CD4-positive, alpha-beta T cell treated with Interleukin-17A for 4 hours (primary cell): ENCODE measurements at regions not wholly inside any gene's neighbourhood (a gene's known extent, or its start where the extent isn't known, plus 50 kb on each side); places are given as distances from the start of the nearest gene placed in this dataset.

ENCODE experiments used
- DNase-seq: peaks from one replicate; pipeline ENCODE4 v3.0.0-alpha.2; 2020; ENCODE audit warnings: mixed read lengths

DNA sequence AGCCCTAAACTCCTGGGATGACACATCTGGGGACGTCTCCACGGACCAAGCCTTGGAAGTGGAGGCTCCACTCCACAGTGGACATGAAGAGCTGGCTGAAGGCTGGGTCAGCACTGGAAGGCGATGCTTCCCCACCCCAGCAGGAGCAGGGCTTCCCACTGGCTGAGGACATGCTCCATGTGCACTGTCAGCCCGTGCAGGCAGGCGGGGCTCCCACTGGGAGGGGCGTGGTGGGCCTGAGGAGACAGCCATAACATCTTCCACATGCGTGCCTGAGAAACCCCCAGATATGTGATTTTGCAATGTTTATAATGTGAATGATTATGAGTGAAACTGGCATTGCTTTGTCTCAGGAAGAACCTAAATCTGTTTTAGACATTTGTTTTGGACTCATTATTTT lies 231.3 kb downstream of the KLF13 start:
- no peak for DNase-seq

DNA sequence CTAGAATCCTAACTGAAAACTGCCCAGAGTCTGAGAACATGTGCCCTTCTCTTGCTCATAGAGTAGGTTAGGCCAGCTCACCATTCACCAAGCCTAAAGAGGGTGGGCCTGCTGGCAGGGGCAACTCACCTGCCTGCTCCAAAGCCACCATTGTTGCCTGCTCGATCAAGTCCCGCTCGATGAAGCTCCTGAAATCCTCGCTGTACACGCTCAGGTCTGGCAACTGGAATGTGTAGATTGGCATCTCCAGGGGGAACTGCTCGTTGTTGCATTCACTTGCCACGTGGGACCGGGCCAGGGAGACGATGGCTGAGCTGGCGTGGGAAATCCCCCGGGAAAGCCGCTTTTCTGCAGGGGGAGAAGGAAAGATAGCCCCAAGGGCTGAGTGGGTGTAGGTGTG lies 232.2 kb downstream of the KLF13 start:
- no peak for DNase-seq

DNA sequence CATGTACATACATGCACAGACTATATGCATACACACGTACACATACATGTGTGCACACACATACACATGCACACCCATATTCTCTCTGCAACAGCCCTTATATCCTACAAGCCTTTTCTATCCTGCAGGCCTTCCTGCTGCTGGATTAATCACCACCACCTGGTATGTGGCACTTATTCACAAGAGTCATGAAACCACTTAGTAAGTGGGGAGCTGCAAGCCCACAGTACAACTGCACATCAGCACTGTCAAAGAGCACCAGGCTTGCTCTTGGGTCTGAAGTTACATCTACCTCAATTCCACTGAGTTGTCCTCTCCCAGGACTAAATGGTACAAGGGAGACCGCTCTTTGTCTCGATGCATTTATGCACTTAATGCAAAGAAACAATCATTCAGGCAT lies 233.2 kb downstream of the KLF13 start:
- no peak for DNase-seq

DNA sequence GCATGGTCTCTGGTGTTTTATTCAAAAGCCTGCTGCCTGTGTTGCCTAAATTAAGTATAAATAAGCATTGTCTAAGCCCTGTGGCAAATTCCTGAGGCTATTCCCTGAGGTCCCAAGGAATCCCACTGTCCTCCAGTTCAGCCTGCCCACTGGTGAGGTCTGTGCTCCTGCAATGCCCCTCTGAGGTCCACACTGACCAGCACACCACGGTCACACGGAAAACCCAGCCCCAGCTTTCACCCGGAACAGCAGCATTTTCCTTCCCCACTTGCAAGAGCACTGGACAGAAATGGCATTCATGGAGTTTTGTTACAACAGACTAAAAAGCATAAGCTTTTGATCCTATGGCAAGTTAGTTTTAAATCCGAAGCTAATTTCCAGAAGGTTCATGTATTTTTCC lies 234.0 kb downstream of the KLF13 start:
- no peak for DNase-seq

DNA sequence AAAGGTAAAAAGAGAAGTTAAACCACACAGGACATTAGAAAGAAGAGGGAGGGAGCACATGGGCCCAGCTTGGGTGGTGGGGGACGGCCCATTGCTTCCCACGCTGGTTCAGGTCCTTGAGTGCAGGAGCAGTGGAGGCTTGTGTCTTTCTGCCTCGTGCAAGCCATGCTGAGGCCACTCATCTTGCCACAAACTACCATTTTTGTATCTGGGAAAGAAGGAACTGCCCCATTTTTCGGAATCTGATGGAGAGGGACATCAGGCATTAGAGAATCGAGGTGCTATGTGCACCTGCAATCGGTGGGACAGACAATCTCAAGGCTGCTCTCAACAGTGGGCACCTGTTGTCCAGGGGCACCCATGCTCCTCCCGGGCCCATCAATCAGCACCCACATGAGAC lies 234.5 kb downstream of the KLF13 start:
- DNase-seq = no peak

DNA sequence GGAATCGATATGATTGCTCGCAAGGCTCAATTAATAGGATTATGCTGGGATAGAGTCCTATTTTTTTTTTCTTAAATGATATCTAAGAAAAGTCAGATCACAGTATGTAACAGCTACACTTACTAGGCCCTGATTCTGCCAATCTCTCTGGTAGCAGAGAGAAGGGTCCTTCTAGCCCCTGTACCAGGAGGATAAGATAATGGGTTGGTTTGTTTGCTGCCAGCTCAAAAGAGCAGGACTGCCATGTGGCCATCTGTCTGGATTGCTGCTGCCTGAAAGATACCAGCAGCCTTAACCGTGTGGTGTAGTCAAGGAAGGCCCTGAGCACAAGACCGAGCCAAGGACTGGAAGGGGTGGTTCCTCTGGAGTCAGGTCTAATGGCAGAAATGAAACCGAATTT lies 236.4 kb downstream of the KLF13 start:
- no peak for DNase-seq

DNA sequence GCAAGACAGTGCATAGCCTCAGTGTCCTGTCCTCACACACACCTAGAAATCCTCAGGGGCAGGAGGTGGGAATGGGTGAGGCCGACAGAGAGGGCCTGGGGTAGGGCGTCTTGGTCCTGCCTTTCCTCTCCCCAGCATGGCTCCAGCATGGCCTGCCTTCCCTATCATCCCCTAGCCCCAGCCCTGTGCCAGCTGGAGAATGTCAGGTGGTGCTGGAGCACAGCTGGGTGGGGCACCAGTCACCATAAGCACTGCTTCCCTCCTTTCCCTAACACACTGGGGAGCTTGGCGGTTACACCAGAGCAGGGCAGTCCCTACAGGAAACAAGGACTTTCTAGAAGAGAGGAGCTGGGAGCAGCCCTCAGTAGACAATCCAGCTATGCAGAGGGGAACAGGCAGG lies 236.8 kb downstream of the KLF13 start:
- no peak for DNase-seq

DNA sequence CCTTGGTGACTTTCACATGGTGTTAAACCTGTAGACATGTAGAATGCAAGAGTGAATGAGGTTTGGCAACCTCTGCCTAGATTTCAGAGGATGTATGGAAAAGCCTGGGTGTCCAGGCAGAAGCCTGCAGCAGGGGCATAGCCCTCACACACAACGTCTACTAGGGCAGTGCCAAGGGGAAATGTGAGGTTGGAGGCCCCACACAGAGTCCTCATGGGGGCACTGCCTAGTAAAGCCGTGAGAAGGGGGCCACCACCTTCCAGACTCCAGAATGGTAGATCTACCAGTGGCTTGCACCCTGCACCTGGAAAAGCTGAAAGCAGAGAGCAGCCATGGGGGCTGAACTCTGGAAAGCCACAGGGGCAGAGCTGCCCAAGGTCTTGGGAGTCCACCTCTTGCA lies 241.2 kb downstream of the KLF13 start:
- no peak for DNase-seq

DNA sequence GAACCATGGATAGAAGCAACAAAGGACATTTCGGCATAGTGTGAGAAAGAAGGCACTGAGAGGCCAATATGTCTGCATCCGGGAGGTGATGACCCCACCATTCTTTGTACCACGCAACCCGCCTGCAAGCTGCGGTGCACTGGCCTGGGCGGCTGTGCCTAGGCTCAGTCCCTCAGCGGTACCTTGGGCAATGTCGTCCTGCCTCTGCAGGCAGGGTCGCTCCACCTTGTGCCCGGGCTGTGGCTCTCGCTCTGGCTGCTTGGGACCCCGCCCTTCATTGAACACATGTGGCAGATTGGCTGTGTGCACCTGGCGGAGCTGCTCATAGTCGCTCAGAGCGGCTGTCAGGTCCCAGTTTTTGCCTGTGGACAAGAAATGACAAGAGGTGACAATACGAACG lies 243.2 kb downstream of the KLF13 start:
- no peak for DNase-seq

DNA sequence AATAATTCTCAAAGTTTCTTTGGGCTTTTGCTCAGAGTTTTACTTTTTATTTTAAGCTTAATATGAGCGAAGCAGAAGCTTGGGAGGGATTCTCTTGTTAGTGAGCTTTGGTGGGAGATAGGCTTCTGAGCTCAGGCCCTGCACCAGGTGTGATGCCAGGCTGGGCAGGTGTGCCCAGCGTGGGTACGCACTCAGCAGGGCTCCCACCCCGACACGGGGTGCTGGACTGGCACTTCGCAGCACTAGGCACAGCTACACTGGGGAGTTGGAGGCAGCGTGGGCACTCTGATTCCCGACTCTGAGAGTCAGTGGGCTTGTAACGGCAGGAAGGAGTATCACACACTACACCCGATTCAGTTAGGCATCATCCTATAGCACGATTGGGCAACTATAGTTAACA lies 244.0 kb downstream of the KLF13 start:
- no peak for DNase-seq

DNA sequence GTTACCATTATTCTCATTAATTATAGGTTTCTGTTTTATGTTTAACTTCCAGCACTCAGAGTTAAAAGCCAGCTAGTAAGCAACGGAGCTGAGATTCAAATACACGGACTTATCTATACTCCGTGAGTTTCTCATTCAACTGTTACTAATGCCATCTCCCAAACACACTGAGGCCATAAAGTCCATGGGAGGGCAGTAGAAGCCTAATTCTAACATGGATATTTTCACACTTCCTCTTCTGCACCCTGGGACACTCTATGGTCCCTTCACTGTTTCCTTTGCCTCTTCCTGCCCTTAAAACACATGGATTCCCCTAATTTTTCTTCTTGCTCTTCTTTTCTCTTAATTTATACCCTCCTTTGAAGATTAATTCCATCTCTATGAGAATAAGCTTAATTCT lies 245.0 kb downstream of the KLF13 start:
- DNase-seq = no peak

DNA sequence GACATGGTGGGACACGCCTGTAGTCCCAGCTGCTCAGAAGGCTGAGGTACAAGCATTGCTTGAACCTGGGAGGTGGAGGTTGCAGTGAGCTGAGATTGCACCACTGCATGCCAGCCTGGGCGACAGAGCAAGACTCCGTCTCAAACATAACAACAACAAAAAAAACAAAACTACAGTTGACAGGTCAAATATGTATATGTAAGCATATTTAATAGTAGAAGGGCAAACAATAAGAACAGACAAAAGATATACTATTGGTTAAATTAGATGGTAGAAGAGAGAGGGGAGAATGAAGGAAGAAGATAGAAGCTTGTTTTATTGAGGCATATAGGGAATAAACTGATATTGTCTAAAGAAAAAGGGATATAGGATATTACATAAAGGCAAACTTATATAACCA lies 247.1 kb downstream of the KLF13 start:
- DNase-seq = no peak

DNA sequence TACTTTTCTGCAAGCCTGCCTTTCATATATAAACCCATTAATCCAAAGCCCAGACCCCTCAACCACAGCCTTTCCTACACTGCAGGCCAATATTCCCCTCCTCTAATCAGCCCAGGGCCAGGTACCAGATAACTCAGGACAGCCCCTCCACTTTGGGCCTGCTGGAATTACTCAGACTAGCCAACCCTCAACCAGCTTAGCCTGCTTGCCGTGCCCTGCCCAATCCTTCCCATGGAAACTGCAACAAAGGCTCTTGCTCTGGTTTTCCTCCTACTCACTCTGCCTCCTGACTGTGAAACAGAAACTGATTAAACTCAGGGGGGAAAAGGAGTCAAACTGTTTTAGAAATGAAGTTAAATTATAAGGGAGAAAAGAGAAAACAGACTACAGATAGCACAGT lies 248.1 kb downstream of the KLF13 start:
- DNase-seq = no peak

DNA sequence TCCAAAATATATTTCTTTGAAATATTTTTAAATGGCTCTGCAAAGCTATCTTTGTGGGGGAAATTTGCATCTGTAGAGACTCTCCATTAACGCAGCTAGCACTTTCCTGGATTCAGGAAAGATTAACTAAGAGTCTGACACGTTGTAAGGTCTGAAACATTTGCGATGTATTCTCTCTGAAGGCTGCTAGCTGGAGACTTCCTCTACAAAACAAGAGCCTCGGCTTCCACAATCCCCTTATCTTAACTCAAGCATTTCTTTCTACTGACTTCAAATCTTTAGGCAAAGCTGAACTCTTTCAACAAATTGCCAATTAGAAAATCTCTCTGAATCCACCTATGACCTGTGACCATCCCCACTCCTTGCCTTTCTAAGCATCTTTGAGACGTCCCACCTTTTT lies 250.5 kb downstream of the KLF13 start:
- no peak for DNase-seq

DNA sequence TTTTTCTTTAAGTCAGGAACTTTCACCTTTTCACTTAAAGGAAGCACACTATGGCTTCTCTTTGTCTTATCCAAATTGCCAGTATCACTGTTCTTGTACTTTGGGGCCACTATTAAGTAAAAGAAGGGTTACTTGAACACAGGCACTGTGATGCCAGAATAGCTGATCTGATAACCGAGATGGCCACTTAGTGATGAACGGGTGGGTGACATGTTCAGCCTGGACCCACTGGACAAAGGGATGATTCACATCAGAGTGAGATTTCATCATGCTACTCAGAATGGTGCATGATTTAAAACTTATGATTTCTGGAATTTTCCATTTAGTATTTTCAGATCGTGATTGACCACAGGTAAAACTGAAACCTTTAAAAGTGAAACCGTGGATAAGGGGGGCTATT lies 252.6 kb downstream of the KLF13 start:
- no peak for DNase-seq

DNA sequence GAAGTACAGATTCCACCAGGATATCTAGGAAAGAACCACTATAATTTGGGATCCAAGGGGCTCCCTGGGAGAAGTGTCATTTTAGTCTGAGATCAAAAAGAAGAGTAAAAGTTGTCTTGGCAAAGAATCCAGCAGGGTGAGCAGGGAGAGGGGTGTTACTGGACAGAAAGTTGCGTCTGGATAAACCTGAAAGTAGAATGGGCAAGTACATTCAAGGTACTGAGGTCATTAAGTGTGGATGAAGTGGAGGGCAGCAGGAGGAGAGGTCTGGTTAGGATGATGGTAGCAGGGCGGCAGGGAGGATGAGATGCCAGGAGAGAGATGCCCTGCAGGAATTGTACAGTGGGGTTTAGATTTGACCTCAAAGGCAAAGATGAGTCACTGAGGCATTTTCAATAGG lies 253.3 kb downstream of the KLF13 start:
- DNase-seq = no peak

DNA sequence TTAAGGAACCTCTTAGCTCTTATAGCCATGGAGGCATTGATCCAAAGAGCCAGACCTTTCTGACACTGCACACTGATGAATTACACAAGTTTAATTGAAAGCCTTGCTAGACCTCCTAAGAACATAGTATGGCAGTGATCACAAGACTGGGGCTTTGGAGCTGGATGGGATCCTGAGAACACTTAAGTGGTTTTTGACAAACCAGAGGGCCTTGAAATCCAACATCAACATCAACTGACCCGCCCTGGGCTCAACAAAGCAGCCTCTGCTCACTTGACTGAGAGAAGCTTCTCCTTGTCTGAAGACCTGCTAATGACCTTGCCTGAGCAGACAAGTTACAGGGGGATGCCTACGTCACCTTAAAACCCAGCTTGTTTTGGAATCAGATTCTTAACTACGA lies 257.6 kb downstream of the KLF13 start:
- no peak for DNase-seq

DNA sequence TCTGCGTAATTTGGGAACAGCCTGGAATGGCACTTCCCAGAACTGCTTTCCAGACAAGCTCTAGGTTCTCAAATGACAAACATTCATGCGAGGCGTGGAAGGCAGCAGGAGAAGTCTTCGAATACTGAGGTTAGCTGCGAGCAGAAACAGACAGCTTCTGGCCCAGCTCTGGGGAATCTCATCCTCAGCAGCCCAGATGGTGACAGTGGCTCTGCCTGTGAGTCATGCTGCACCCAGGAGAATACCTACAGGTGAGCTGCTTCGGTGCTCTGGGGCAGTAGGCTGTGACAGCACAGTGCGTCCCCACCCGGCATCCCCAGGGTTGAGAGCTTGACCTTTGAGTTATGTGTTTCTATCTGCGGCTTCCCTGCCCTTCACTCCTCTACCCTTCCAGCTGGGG lies 258.6 kb downstream of the KLF13 start:
- DNase-seq = no peak

DNA sequence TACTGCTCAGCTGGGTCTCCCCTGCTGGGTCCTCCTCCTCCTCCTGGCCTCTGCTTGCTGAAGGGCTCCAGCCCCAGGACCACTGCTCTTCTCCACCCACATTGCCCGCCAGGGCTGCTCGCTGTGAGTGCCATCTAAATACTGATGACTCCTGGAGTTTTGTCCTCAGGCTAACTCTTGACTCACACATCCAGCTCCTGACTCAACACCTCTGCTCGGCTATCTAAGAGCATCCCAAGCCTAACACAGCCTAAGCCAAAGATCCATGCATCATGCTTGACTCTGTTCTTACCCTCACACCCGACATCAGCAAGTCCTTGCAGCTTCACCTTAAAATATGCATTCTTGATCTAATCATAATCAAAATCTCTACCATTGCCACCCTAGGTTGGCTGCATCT lies 260.2 kb downstream of the KLF13 start:
- DNase-seq = no peak

DNA sequence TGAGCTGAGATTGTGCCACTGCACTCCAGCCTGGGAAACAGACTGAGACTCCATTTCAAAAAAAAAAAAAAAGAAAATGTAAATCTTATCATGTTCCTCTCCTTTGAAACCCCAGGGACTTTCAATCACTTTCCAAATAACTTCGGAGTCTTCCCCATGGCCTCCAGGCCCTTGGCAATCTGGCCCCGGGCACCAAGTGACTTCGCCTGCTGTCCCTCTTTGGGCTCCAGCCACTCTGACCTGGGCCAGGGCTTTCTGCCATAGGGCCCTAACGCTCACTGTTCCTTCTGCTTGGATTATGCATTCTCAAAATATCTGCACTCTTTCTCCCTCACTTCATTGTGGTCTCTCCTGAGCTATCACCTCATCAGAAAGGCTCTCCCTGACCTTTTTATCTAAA lies 260.9 kb downstream of the KLF13 start:
- no peak for DNase-seq

DNA sequence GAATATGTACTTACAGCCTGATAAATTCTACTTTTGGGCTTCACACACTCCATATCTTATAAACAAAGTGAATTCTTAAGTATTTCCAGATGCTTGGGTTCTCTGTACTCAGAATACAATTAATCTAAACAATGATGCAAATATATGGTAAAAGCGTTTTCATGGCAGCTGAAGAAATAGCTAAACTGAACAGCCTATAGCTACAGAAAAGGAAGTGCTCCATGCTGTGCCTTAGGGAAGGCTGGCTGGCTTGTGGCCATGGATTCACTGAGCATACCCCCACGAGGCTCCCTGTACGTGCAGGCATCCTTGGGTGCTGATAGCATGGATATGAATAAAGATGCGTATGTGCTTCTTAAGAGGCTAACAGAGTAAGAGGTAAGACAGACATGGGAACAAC lies 264.0 kb downstream of the KLF13 start:
- DNase-seq = no peak

DNA sequence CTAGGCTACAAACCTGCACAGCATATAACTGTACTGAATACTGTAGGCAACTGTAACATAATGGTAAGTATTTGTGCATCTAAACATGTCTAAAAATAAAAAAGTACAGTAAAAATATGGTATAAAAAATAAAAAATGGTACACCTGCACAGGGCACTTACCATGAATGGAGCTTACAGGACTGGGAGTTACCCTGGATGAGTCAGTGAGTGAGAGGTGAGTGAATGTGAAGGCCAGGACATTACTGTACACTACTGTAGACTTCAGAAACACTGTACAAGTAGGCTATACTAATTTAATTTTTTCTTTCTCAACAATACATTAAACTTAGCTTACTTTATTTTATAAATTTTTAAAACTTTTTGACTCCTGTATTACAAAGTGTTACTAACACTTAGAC lies 265.3 kb downstream of the KLF13 start:
- no peak for DNase-seq

DNA sequence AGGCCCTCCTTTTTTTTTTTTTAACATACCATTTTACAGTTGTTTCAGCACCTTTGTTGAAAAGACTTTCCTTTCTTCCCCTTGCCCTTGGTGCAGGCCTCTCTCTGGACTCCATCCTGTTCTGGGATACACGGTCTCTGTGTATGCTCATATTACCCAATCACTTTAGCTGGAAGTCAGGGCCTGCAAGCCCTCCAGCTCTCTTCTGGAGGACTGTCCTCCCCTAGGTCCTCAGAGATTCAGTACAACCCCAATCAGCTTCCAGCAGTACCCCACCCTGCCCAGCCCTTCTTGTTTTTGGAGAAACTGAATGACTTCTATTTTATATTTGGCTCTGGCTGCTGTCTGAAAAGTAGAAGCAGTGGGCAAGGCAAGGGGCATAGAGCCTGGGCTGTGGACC lies 270.8 kb downstream of the KLF13 start:
- no peak for DNase-seq

DNA sequence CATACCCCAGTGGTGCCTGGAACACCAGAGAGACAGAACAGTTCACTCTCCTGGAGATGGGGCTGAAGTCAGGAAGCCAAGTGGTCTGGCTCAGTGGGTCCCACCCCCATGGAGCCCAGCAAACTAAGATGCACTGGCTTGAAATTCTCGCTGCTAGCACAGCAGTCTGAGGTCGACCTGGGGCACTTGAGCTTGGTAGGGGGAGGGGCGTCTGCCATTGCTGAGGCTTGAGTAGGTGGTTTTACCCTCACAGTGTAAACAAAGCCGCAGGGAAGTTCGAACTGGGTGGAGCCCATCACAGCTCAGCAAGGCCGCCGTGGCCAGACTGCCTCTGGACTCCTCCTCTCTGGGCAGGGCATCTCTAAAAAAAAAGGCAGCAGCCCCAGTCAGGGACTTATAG lies 272.0 kb downstream of the KLF13 start:
- no peak for DNase-seq

DNA sequence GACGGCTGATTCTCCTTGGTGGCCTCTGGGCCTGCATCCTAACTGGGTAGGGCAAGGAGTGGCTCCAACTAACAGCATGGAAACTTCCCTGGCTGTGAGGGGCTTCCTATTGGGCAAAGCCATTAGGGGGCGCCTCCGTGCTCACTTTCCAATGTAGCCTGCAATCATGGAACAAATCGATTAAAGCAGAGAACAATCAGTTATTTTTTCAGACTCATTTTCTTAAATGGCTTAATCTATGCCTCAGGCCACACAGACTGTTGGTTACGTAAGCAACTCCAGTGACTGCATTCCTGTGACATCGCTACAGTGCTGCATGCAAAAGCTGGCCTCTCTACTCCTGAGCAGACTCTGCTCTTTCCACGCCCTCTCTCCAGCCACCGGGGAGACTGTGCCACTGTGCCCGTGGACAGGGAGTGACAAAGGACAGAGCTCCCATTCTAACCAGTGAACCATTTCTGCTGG lies 278.9 kb downstream of the KLF13 start:
- no peak for DNase-seq

DNA sequence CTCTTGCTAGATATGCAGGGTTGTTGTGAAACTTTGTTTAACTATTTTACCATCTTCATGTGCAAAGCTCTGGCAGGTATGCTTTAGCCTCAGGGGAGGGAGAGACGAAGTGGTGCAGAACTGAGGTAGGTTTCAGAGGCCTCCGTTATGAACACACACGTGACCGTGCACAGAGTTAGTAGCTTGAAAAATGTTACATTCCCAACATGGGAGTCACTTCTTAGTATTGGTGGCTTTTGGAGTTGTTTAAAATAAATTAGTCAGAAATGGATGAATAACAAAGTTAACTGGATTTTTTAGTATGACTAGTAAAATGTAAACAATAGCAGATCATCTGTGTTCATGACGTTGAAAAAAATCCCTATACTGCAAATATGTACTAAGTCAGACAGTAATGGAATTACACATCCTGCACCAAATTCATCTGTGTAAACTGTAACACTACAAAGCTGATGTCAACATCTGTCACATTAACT lies 279.6 kb downstream of the KLF13 start:
- no peak for DNase-seq
